Loucy (cell line): ENCODE measurements at regions not wholly inside any gene's neighbourhood (a gene's known extent, or its start where the extent isn't known, plus 50 kb on each side); places are given as distances from the start of the nearest gene placed in this dataset.

Experiments used
- H2AFZ ChIP-seq: fragments of 200-600 bp; sonication (generic); 2 replicates; pipeline ENCODE4 v1.6.0; 2016; ENCODE audit warnings: antibody characterized with exemption, mild to moderate bottlenecking, low read length, moderate library complexity
- H3F3A ChIP-seq: fragments of 200-600 bp; 2 replicates; pipeline ENCODE4 v1.6.0; 2016; ENCODE audit warnings: antibody characterized with exemption, low read depth, mild to moderate bottlenecking
- H3K27me3 ChIP-seq: fragments of 200-600 bp; sonication (generic); 2 replicates; pipeline ENCODE4 v1.6.1; 2014; ENCODE audit warnings: low read length, mild to moderate bottlenecking; ENCODE audit not compliant: insufficient read depth, poor library complexity, severe bottlenecking
- H3K36me3 ChIP-seq: fragments of 200-600 bp; sonication (generic); 2 replicates; pipeline ENCODE4 v1.6.1; 2016; ENCODE audit warnings: low read length; ENCODE audit not compliant: insufficient read depth
- H3K4me1 ChIP-seq: fragments of 200-600 bp; sonication (generic); 2 replicates; pipeline ENCODE4 v1.5.1; 2014; ENCODE audit warnings: low read length, mild to moderate bottlenecking; ENCODE audit not compliant: insufficient read depth, poor library complexity, severe bottlenecking
- H3K4me2 ChIP-seq: fragments of 200-600 bp; sonication (generic); 2 replicates; pipeline ENCODE4 v1.6.0; 2014; ENCODE audit warnings: antibody characterized with exemption, low read length, low read depth, mild to moderate bottlenecking; ENCODE audit not compliant: poor library complexity, severe bottlenecking
- H3K4me3 ChIP-seq: fragments of 200-600 bp; sonication (generic); 2 replicates; pipeline ENCODE4 v1.5.1; 2014; ENCODE audit warnings: low read length, mild to moderate bottlenecking, mixed read lengths; ENCODE audit not compliant: poor library complexity, severe bottlenecking
- H3K79me2 ChIP-seq: fragments of 200-600 bp; sonication (generic); 2 replicates; pipeline ENCODE4 v1.6.1; 2014; ENCODE audit warnings: low read length; ENCODE audit not compliant: insufficient read depth
- H3K9ac ChIP-seq: fragments of 200-600 bp; sonication (generic); 2 replicates; pipeline ENCODE4 v1.6.0; 2014; ENCODE audit warnings: mild to moderate bottlenecking, low read depth, low read length, moderate library complexity; ENCODE audit not compliant: poor library complexity, severe bottlenecking
- H3K9me2 ChIP-seq: fragments of 200-600 bp; sonication (generic); replicated peaks from 2 replicates; pipeline ENCODE4 v1.6.1; 2016; ENCODE audit warnings: low read depth, low read length, mixed read lengths
- H3K9me3 ChIP-seq: fragments of 200-600 bp; sonication (generic); 2 replicates; pipeline ENCODE4 v1.6.1; 2014; ENCODE audit warnings: mild to moderate bottlenecking, antibody characterized with exemption, low read length, low read depth; ENCODE audit not compliant: insufficient read depth
- H4K20me1 ChIP-seq: fragments of 200-600 bp; sonication (generic); 2 replicates; pipeline ENCODE4 v1.6.0; 2014; ENCODE audit warnings: antibody characterized with exemption, low read length, mild to moderate bottlenecking; ENCODE audit not compliant: insufficient read depth, poor library complexity, severe bottlenecking
- CTCF ChIP-seq: fragments of 200-600 bp; sonication (generic); conservative IDR thresholded peaks from 2 replicates; pipeline ENCODE4 v1.5.1; 2014; ENCODE audit warnings: mild to moderate bottlenecking, antibody characterized with exemption, low read length
- EZH2phosphoT487 ChIP-seq: fragments of 200-600 bp; IDR thresholded peaks from 2 replicates; pipeline ENCODE4 v1.6.1; 2018; ENCODE audit warnings: antibody characterized with exemption, mild to moderate bottlenecking, moderate library complexity, borderline replicate concordance

- Histone ChIP-seq H3K4me2 (no peak overlapping the region), H3K36me3 (no peaks in the 10 kb centered on the region), H2AFZ (no peak overlapping the region)
Measured at GRCh38 chr6:144721232-144721631, 436.1 kb downstream of the UTRN start.

GRCh38 chr6:144722154-144722737, 437.1 kb downstream of the UTRN start:
- H3K9me2 ChIP-seq, result no peaks in the 10 kb centered on the region

More at GRCh38 chr6:144721232-144721631, 436.1 kb downstream of the UTRN start:
- Histone ChIP-seq H3K79me2 (no peaks in the 10 kb centered on the region), H3K9ac (no peak overlapping the region), H3K27me3 (no peaks in the 10 kb centered on the region), H3K4me1 (peaks cover 12% of the 10 kb centered on the region), H3F3A (peaks cover 3% of the 10 kb centered on the region; the same call in 1 of the 2 replicates), H3K4me3 (no peak overlapping the region), H4K20me1 (peaks cover 7% of the 10 kb centered on the region), H3K9me2 (no peaks in the 10 kb centered on the region), H3K9me3 (no peaks in the 10 kb centered on the region)
- TF ChIP-seq EZH2phosphoT487 (no peak), CTCF (no peak)

GRCh38 chr6:144722925-144723324, 437.8 kb downstream of the UTRN start:
- Histone ChIP-seq H3K4me2 (no peak overlapping the region), H3K79me2 (no peaks in the 10 kb centered on the region), H3F3A (peaks cover 3% of the 10 kb centered on the region; the same call in 1 of the 2 replicates), H3K4me1 (peaks cover 20% of the 10 kb centered on the region), H3K27me3 (no peaks in the 10 kb centered on the region), H3K36me3 (no peaks in the 10 kb centered on the region), H2AFZ (no peak overlapping the region), H3K9me2 (no peaks in the 10 kb centered on the region), H3K9ac (no peak overlapping the region), H3K9me3 (no peaks in the 10 kb centered on the region), H4K20me1 (peaks cover 7% of the 10 kb centered on the region), H3K4me3 (no peak overlapping the region)
- TF ChIP-seq CTCF (no peak), EZH2phosphoT487 (no peak)

More at GRCh38 chr6:144722154-144722737, 437.1 kb downstream of the UTRN start:
- peaks cover 20% of the 10 kb centered on the region for H3K4me1 ChIP-seq
- no peaks in the 10 kb centered on the region for H3K9me3 ChIP-seq
- H3K79me2 ChIP-seq, result no peaks in the 10 kb centered on the region
- no peaks in the 10 kb centered on the region for H3K36me3 ChIP-seq
- TF ChIP-seq EZH2phosphoT487 (no peak), CTCF (no peak)
- H4K20me1 ChIP-seq, result peaks cover 7% of the 10 kb centered on the region
- no peak overlapping the region for H3K4me2 ChIP-seq
- no peak overlapping the region for H3K9ac ChIP-seq
- H2AFZ ChIP-seq, result no peak overlapping the region
- H3K27me3 ChIP-seq, result no peaks in the 10 kb centered on the region
- no peak overlapping the region for H3K4me3 ChIP-seq
- H3F3A ChIP-seq, result peaks cover 3% of the 10 kb centered on the region; the same call in 1 of the 2 replicates
